ENCODE measurements at regions not wholly inside any gene's neighbourhood (a gene's known extent, or its start where the extent isn't known, plus 50 kb on each side); places are given as distances from the start of the nearest gene placed in this dataset.
"Not testable (repeated sequence)": the region's sequence is repeated elsewhere in the genome, so short reads cannot be mapped to it uniquely, and the experiment has no call there.

GRCh38 chr15:98529205-98530145 lies 118.9 kb upstream of the IGF1R start:
- no peak for DNase-seq

GRCh38 chr15:98530570-98530969 lies 117.8 kb upstream of the IGF1R start:
- DNase-seq: no peak

- no peak for DNase-seq
These were observed 116.3 kb upstream of the IGF1R start for GRCh38 chr15:98532063-98532462.

- no peak for DNase-seq
These were observed 111.4 kb upstream of the IGF1R start for GRCh38 chr15:98536976-98537375.

GRCh38 chr15:98537516-98538060 lies 110.8 kb upstream of the IGF1R start:
- no peak for DNase-seq

- DNase-seq: no peak
These were observed 106.8 kb upstream of the IGF1R start for GRCh38 chr15:98541519-98541918.

- no peak for DNase-seq
These were observed 105.1 kb upstream of the IGF1R start for GRCh38 chr15:98543237-98543636.

GRCh38 chr15:98546329-98546728 lies 102.0 kb upstream of the IGF1R start:
- no peak for DNase-seq

GRCh38 chr15:98547275-98547674 lies 101.1 kb upstream of the IGF1R start:
- no peak for DNase-seq

- DNase-seq: no peak
These were observed 100.6 kb upstream of the IGF1R start for GRCh38 chr15:98547741-98548138.

- DNase-seq: no peak
These were observed 100.0 kb upstream of the IGF1R start for GRCh38 chr15:98548139-98548971.

- no peak for DNase-seq
These were observed 99.3 kb upstream of the IGF1R start for GRCh38 chr15:98549003-98549402.

GRCh38 chr15:98549741-98550140 lies 98.6 kb upstream of the IGF1R start:
- DNase-seq: no peak

GRCh38 chr15:98550363-98550762 lies 98.0 kb upstream of the IGF1R start:
- DNase-seq: not testable (repeated sequence)

GRCh38 chr15:98551936-98552562 lies 96.3 kb upstream of the IGF1R start:
- no peak for DNase-seq

GRCh38 chr15:98554272-98555172 lies 93.8 kb upstream of the IGF1R start:
- no peak for DNase-seq

- no peak for DNase-seq
These were observed 93.2 kb upstream of the IGF1R start for GRCh38 chr15:98555173-98555515.

GRCh38 chr15:98556321-98556720 lies 92.0 kb upstream of the IGF1R start:
- DNase-seq: no peak

- DNase-seq: no peak
These were observed 88.0 kb upstream of the IGF1R start for GRCh38 chr15:98560338-98560737.

GRCh38 chr15:98561169-98561941 lies 87.0 kb upstream of the IGF1R start:
- DNase-seq: no peak

- DNase-seq: no peak
These were observed 85.9 kb upstream of the IGF1R start for GRCh38 chr15:98562331-98562937.

Data from NCI-H2107 (cell line).